HepG2 (cell line): ENCODE measurements at regions not wholly inside any gene's neighbourhood (a gene's known extent, or its start where the extent isn't known, plus 50 kb on each side); places are given as distances from the start of the nearest gene placed in this dataset.

ENCODE experiments used
- CTCF ChIP-seq: sonication (generic); formaldehyde crosslinking; IDR thresholded peaks from 2 replicates; pipeline ENCODE4 v1.5.0; 2020; ENCODE audit warnings: mild to moderate bottlenecking, missing genetic modification reagents, moderate library complexity
- MBD4 ChIP-seq: IDR thresholded peaks from 2 replicates; pipeline ENCODE4 v1.6.1; 2012; ENCODE audit warnings: low read length, inconsistent platforms, borderline replicate concordance
- MXD3 ChIP-seq: IDR thresholded peaks from 2 replicates; pipeline ENCODE4 v1.6.1; 2016; ENCODE audit warnings: mild to moderate bottlenecking, missing biosample characterization, missing genetic modification reagents
- MXI1 ChIP-seq: IDR thresholded peaks from 3 replicates; pipeline ENCODE4 v1.6.1; 2012; ENCODE audit warnings: low read depth, low read length, inconsistent platforms, borderline replicate concordance
- SIN3A ChIP-seq: IDR thresholded peaks from 2 replicates; pipeline ENCODE4 v1.6.1; 2011; ENCODE audit warnings: low read depth, mild to moderate bottlenecking, control low read depth, low read length, borderline replicate concordance
- ZNF232 ChIP-seq: sonication (generic); formaldehyde crosslinking; IDR thresholded peaks from 2 replicates; pipeline ENCODE4 v1.4.0; 2020; ENCODE audit warnings: missing genetic modification reagents, borderline replicate concordance
- ZNF570 ChIP-seq: sonication (generic); formaldehyde crosslinking; IDR thresholded peaks from 2 replicates; pipeline ENCODE4 v1.4.0; 2020; ENCODE audit warnings: mild to moderate bottlenecking, missing genetic modification reagents, borderline replicate concordance
- TF ChIP-seq, protein P1 (sequence below), 2 experiments: sonication (generic) in 1 of 2; formaldehyde crosslinking in 1 of 2; IDR thresholded peaks; 2 replicates each; pipeline versions ENCODE4 v1.5.1 to v1.6.1; 2011 to 2020; ENCODE audit warnings: borderline replicate concordance in 1 of 2, low read depth in 1 of 2, low read length in 1 of 2, mild to moderate bottlenecking in 1 of 2, missing genetic modification reagents in 1 of 2, moderate library complexity in 1 of 2
- TF ChIP-seq, protein P2 (sequence below): sonication (generic); formaldehyde crosslinking; IDR thresholded peaks from 2 replicates; pipeline ENCODE4 v1.5.1; 2020; ENCODE audit warnings: missing genetic modification reagents, mild to moderate bottlenecking, borderline replicate concordance
- TF ChIP-seq, protein P3 (sequence below): sonication (generic); formaldehyde crosslinking; IDR thresholded peaks from 2 replicates; pipeline ENCODE4 v1.5.1; 2020; ENCODE audit warnings: mild to moderate bottlenecking, missing genetic modification reagents, moderate library complexity
- TF ChIP-seq, protein P4 (sequence below): sonication (generic); formaldehyde crosslinking; IDR thresholded peaks from 2 replicates; pipeline ENCODE4 v1.5.1; 2020; ENCODE audit warnings: mild to moderate bottlenecking, missing genetic modification reagents

- TF ChIP-seq, protein P1, sequence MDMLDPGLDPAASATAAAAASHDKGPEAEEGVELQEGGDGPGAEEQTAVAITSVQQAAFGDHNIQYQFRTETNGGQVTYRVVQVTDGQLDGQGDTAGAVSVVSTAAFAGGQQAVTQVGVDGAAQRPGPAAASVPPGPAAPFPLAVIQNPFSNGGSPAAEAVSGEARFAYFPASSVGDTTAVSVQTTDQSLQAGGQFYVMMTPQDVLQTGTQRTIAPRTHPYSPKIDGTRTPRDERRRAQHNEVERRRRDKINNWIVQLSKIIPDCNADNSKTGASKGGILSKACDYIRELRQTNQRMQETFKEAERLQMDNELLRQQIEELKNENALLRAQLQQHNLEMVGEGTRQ (IDR thresholded peaks at IDR 0.05; ENCODE audit: low read depth, low read length), result no peak
- TF ChIP-seq, protein P1 (CRISPR knock-in tag; IDR thresholded peaks at IDR 0.05; ENCODE audit: borderline replicate concordance), result no peak
- TF ChIP-seq CTCF (no peak), SIN3A (no peak), ZNF232 (CRISPR knock-in tag) (no peak), ZNF570 (no peak), MBD4 (peak; percentile 72), MXI1 (no peak), MXD3 (no peak)
- TF ChIP-seq, protein P2, sequence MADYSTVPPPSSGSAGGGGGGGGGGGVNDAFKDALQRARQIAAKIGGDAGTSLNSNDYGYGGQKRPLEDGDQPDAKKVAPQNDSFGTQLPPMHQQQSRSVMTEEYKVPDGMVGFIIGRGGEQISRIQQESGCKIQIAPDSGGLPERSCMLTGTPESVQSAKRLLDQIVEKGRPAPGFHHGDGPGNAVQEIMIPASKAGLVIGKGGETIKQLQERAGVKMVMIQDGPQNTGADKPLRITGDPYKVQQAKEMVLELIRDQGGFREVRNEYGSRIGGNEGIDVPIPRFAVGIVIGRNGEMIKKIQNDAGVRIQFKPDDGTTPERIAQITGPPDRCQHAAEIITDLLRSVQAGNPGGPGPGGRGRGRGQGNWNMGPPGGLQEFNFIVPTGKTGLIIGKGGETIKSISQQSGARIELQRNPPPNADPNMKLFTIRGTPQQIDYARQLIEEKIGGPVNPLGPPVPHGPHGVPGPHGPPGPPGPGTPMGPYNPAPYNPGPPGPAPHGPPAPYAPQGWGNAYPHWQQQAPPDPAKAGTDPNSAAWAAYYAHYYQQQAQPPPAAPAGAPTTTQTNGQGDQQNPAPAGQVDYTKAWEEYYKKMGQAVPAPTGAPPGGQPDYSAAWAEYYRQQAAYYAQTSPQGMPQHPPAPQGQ (CRISPR knock-in tag), result no peak
- TF ChIP-seq, protein P3, sequence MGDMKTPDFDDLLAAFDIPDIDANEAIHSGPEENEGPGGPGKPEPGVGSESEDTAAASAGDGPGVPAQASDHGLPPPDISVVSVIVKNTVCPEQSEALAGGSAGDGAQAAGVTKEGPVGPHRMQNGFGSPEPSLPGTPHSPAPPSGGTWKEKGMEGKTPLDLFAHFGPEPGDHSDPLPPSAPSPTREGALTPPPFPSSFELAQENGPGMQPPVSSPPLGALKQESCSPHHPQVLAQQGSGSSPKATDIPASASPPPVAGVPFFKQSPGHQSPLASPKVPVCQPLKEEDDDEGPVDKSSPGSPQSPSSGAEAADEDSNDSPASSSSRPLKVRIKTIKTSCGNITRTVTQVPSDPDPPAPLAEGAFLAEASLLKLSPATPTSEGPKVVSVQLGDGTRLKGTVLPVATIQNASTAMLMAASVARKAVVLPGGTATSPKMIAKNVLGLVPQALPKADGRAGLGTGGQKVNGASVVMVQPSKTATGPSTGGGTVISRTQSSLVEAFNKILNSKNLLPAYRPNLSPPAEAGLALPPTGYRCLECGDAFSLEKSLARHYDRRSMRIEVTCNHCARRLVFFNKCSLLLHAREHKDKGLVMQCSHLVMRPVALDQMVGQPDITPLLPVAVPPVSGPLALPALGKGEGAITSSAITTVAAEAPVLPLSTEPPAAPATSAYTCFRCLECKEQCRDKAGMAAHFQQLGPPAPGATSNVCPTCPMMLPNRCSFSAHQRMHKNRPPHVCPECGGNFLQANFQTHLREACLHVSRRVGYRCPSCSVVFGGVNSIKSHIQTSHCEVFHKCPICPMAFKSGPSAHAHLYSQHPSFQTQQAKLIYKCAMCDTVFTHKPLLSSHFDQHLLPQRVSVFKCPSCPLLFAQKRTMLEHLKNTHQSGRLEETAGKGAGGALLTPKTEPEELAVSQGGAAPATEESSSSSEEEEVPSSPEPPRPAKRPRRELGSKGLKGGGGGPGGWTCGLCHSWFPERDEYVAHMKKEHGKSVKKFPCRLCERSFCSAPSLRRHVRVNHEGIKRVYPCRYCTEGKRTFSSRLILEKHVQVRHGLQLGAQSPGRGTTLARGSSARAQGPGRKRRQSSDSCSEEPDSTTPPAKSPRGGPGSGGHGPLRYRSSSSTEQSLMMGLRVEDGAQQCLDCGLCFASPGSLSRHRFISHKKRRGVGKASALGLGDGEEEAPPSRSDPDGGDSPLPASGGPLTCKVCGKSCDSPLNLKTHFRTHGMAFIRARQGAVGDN (CRISPR knock-in tag), result no peak
- TF ChIP-seq, protein P4, sequence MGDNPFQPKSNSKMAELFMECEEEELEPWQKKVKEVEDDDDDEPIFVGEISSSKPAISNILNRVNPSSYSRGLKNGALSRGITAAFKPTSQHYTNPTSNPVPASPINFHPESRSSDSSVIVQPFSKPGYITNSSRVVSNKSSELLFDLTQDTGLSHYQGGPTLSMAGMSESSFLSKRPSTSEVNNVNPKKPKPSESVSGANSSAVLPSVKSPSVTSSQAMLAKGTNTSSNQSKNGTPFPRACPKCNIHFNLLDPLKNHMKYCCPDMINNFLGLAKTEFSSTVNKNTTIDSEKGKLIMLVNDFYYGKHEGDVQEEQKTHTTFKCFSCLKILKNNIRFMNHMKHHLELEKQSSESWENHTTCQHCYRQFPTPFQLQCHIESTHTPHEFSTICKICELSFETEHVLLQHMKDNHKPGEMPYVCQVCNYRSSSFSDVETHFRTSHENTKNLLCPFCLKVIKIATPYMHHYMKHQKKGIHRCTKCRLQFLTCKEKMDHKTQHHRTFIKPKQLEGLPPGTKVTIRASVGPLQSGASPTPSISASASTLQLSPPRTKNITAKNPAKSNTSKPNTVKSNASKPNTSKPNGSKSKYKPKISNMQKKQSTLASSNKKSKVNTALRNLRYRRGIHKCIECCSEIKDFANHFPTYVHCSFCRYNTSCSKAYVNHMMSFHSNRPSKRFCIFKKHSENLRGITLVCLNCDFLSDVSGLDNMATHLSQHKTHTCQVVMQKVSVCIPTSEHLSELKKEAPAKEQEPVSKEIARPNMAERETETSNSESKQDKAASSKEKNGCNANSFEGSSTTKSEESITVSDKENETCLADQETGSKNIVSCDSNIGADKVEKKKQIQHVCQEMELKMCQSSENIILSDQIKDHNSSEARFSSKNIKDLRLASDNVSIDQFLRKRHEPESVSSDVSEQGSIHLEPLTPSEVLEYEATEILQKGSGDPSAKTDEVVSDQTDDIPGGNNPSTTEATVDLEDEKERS, result 0 out of 2 replicates have a peak, but pooled peaks have one; percentile 55
Observed at GRCh38 chr2:8378016-8378810, 303.6 kb upstream of the ID2 start.
